ENCODE measurements at regions not wholly inside any gene's neighbourhood (a gene's known extent, or its start where the extent isn't known, plus 50 kb on each side); places are given as distances from the start of the nearest gene placed in this dataset.
"Not testable (repeated sequence)": the region's sequence is repeated elsewhere in the genome, so short reads cannot be mapped to it uniquely, and the experiment has no call there.

GRCh38 chr12:131555197-131555846, 155.6 kb upstream of the SFSWAP start:
- no peaks in the 10 kb centered on the region for H3K79me2 ChIP-seq (ENCODE audit: control insufficient read depth, insufficient read depth, low read length, unreplicated experiment)
- no peak overlapping the region for H3K4me3 ChIP-seq (ENCODE audit: low read depth, low read length)
- H3K36me3 ChIP-seq (ENCODE audit: insufficient read depth, low read length): no peaks in the 10 kb centered on the region
- H3K4me1 ChIP-seq (ENCODE audit: control insufficient read depth, insufficient read depth, low read length, unreplicated experiment): no peaks in the 10 kb centered on the region
- no peak overlapping the region for H2AFZ ChIP-seq (ENCODE audit: low read length, unreplicated experiment)
- H3K27me3 ChIP-seq (ENCODE audit: insufficient read depth, low read length): no peaks in the 10 kb centered on the region
- H3K27ac ChIP-seq (ENCODE audit: low read depth, low read length): no peak overlapping the region

- Histone ChIP-seq H3K4me1 (ENCODE audit: control insufficient read depth, insufficient read depth, low read length, unreplicated experiment) (no peaks in the 10 kb centered on the region), H3K36me3 (ENCODE audit: insufficient read depth, low read length) (no peaks in the 10 kb centered on the region), H3K27me3 (ENCODE audit: insufficient read depth, low read length) (no peaks in the 10 kb centered on the region), H3K79me2 (ENCODE audit: control insufficient read depth, insufficient read depth, low read length, unreplicated experiment) (no peaks in the 10 kb centered on the region), H3K4me3 (ENCODE audit: low read depth, low read length) (no peak overlapping the region), H2AFZ (ENCODE audit: low read length, unreplicated experiment) (no peak overlapping the region), H3K27ac (ENCODE audit: low read depth, low read length) (no peak overlapping the region)
These were observed 155.0 kb upstream of the SFSWAP start for GRCh38 chr12:131555866-131556265.

GRCh38 chr12:131557078-131557709, 153.7 kb upstream of the SFSWAP start:
- Histone ChIP-seq H2AFZ (ENCODE audit: low read length, unreplicated experiment) (no peak overlapping the region), H3K4me3 (ENCODE audit: low read depth, low read length) (no peak overlapping the region), H3K4me1 (ENCODE audit: control insufficient read depth, insufficient read depth, low read length, unreplicated experiment) (no peaks in the 10 kb centered on the region), H3K79me2 (ENCODE audit: control insufficient read depth, insufficient read depth, low read length, unreplicated experiment) (no peaks in the 10 kb centered on the region), H3K27ac (ENCODE audit: low read depth, low read length) (no peak overlapping the region), H3K36me3 (ENCODE audit: insufficient read depth, low read length) (no peaks in the 10 kb centered on the region), H3K27me3 (ENCODE audit: insufficient read depth, low read length) (no peaks in the 10 kb centered on the region)

- Histone ChIP-seq H3K4me3 (ENCODE audit: low read depth, low read length) (no peak overlapping the region), H3K36me3 (ENCODE audit: insufficient read depth, low read length) (no peaks in the 10 kb centered on the region), H3K79me2 (ENCODE audit: control insufficient read depth, insufficient read depth, low read length, unreplicated experiment) (no peaks in the 10 kb centered on the region), H3K27me3 (ENCODE audit: insufficient read depth, low read length) (no peaks in the 10 kb centered on the region), H3K27ac (ENCODE audit: low read depth, low read length) (no peak overlapping the region), H2AFZ (ENCODE audit: low read length, unreplicated experiment) (no peak overlapping the region), H3K4me1 (ENCODE audit: control insufficient read depth, insufficient read depth, low read length, unreplicated experiment) (no peaks in the 10 kb centered on the region)
These were observed 151.1 kb upstream of the SFSWAP start for GRCh38 chr12:131559517-131560516.

- H3K27ac ChIP-seq (ENCODE audit: low read depth, low read length): no peak overlapping the region
- no peak overlapping the region for H2AFZ ChIP-seq (ENCODE audit: low read length, unreplicated experiment)
- H3K79me2 ChIP-seq (ENCODE audit: control insufficient read depth, insufficient read depth, low read length, unreplicated experiment): no peaks in the 10 kb centered on the region
- H3K36me3 ChIP-seq (ENCODE audit: insufficient read depth, low read length): no peaks in the 10 kb centered on the region
- no peaks in the 10 kb centered on the region for H3K4me1 ChIP-seq (ENCODE audit: control insufficient read depth, insufficient read depth, low read length, unreplicated experiment)
- H3K4me3 ChIP-seq (ENCODE audit: low read depth, low read length): no peak overlapping the region
- H3K27me3 ChIP-seq (ENCODE audit: insufficient read depth, low read length): peaks cover 11% of the 10 kb centered on the region; the same call in 1 of the 2 replicates
These were observed 149.8 kb upstream of the SFSWAP start for GRCh38 chr12:131561051-131561450.

- Histone ChIP-seq H3K4me3 (ENCODE audit: low read depth, low read length) (no peak overlapping the region), H3K27ac (ENCODE audit: low read depth, low read length) (no peak overlapping the region), H3K79me2 (ENCODE audit: control insufficient read depth, insufficient read depth, low read length, unreplicated experiment) (no peaks in the 10 kb centered on the region), H3K27me3 (ENCODE audit: insufficient read depth, low read length) (peaks cover 11% of the 10 kb centered on the region; the same call in 1 of the 2 replicates), H3K4me1 (ENCODE audit: control insufficient read depth, insufficient read depth, low read length, unreplicated experiment) (no peaks in the 10 kb centered on the region), H3K36me3 (ENCODE audit: insufficient read depth, low read length) (no peaks in the 10 kb centered on the region), H2AFZ (ENCODE audit: low read length, unreplicated experiment) (no peak overlapping the region)
These were observed 148.8 kb upstream of the SFSWAP start for GRCh38 chr12:131561891-131562684.

DNA sequence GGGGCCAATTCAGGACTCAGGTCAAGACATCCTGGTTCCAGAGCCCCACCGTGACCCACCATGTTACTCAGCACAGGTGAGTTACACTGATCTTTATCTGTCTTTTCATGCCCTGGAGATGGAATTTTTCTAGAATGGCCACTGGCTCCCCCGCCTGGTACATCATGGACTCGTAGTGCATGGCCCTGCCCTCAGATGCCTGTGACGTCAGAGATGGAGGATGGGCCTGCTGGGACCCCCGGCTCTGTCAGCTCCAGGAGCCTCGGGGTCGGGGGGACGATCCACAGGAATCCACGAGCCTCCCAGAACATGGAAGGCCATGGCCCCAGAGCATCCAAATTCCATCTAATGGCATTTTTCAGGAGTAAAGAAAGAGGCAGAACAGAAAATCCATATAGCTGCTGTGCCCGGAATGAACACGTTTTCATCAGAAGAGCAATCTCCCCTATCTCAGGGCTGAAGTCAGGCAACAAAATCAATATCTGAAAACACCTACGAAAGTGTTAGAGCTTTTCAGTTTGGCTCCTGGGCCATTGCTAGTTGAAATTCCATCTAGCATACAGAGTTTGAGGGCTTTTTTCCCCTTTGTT, 146.7 kb upstream of the SFSWAP start:
- not testable (repeated sequence) for H3K4me1 ChIP-seq (ENCODE audit: control insufficient read depth, insufficient read depth, low read length, unreplicated experiment); H3K4me3 ChIP-seq (ENCODE audit: low read depth, low read length); H3K79me2 ChIP-seq (ENCODE audit: control insufficient read depth, insufficient read depth, low read length, unreplicated experiment); H3K36me3 ChIP-seq (ENCODE audit: insufficient read depth, low read length); H2AFZ ChIP-seq (ENCODE audit: low read length, unreplicated experiment); H3K27ac ChIP-seq (ENCODE audit: low read depth, low read length)
- peaks cover 15% of the 10 kb centered on the region; the same call in 1 of the 2 replicates for H3K27me3 ChIP-seq (ENCODE audit: insufficient read depth, low read length)

DNA sequence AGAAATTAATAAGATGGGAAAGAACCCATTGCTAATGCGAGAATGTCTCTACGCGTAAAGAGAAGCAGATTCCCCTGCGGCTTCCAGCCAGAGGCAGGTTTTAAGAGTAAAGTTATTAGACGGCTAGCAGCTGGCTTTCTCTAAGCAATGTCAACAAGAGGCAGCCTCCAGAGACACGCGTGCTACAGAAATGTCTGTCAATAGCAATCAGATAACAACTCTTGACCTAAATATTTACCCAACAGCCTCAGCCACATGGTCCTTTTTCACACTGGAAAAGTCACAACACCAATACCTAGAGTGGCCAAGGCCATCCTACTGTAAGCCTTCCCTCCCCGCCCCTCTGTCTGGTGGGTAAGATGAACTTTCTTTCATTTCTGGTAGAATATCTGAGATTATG, 146.0 kb upstream of the SFSWAP start:
- no peaks in the 10 kb centered on the region for H3K79me2 ChIP-seq (ENCODE audit: control insufficient read depth, insufficient read depth, low read length, unreplicated experiment)
- peaks cover 15% of the 10 kb centered on the region; the same call in 1 of the 2 replicates for H3K27me3 ChIP-seq (ENCODE audit: insufficient read depth, low read length)

DNA sequence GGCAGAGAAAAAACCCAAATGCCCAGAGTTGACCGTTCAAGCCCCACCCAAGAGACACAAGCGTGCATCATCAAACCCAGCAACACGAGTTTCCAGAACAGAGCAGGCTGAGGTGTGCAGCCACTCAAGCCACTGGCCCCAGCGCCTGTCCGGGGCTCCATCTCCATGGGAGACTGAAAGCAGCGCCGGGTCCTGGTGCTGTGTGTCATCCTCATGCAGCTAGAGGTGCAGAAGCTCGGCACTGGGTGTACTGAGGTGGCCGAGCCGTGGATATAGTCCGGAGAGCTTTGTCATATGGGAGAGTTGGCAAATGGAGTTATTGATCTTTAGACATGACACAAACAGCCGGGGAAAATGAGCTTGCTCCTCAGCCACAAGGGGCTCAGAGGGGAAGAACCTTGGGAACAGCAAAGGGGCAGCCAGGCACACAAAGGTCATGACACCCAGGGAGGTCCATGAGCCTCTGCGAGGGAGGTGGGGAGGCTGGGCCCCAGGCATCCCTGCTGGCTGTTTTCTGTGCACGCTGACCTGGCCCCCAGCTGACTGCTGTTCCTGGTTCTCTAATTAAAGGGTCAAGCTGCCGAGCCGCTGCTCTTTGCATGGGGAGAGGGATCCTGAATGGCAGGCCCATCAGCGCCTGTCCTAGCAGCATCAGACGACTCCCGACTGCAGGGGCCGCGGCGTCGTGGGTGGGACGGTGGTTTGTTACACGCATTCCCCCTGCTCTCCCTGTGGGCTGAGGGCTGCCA, 145.4 kb upstream of the SFSWAP start:
- H3K4me3 ChIP-seq (ENCODE audit: low read depth, low read length): no peak overlapping the region

More for the DNA sequence above, 146.0 kb upstream of the SFSWAP start:
- no peak overlapping the region for H3K4me3 ChIP-seq (ENCODE audit: low read depth, low read length)
- no peak overlapping the region for H2AFZ ChIP-seq (ENCODE audit: low read length, unreplicated experiment)
- H3K36me3 ChIP-seq (ENCODE audit: insufficient read depth, low read length): no peaks in the 10 kb centered on the region
- H3K4me1 ChIP-seq (ENCODE audit: control insufficient read depth, insufficient read depth, low read length, unreplicated experiment): no peaks in the 10 kb centered on the region
- no peak overlapping the region for H3K27ac ChIP-seq (ENCODE audit: low read depth, low read length)

More for the DNA sequence above, 145.4 kb upstream of the SFSWAP start:
- Histone ChIP-seq H3K36me3 (ENCODE audit: insufficient read depth, low read length) (no peaks in the 10 kb centered on the region), H3K27ac (ENCODE audit: low read depth, low read length) (no peak overlapping the region), H3K79me2 (ENCODE audit: control insufficient read depth, insufficient read depth, low read length, unreplicated experiment) (no peaks in the 10 kb centered on the region), H2AFZ (ENCODE audit: low read length, unreplicated experiment) (no peak overlapping the region), H3K4me1 (ENCODE audit: control insufficient read depth, insufficient read depth, low read length, unreplicated experiment) (no peaks in the 10 kb centered on the region), H3K27me3 (ENCODE audit: insufficient read depth, low read length) (peaks cover 15% of the 10 kb centered on the region; the same call in 1 of the 2 replicates)

All from ACC112 (cell line).